ENCODE measurements at regions not wholly inside any gene's neighbourhood (a gene's known extent, or its start where the extent isn't known, plus 50 kb on each side); places are given as distances from the start of the nearest gene placed in this dataset.
A peak's percentile ranks its signal among the peaks of the same experiment; 100 is the strongest.

DNA sequence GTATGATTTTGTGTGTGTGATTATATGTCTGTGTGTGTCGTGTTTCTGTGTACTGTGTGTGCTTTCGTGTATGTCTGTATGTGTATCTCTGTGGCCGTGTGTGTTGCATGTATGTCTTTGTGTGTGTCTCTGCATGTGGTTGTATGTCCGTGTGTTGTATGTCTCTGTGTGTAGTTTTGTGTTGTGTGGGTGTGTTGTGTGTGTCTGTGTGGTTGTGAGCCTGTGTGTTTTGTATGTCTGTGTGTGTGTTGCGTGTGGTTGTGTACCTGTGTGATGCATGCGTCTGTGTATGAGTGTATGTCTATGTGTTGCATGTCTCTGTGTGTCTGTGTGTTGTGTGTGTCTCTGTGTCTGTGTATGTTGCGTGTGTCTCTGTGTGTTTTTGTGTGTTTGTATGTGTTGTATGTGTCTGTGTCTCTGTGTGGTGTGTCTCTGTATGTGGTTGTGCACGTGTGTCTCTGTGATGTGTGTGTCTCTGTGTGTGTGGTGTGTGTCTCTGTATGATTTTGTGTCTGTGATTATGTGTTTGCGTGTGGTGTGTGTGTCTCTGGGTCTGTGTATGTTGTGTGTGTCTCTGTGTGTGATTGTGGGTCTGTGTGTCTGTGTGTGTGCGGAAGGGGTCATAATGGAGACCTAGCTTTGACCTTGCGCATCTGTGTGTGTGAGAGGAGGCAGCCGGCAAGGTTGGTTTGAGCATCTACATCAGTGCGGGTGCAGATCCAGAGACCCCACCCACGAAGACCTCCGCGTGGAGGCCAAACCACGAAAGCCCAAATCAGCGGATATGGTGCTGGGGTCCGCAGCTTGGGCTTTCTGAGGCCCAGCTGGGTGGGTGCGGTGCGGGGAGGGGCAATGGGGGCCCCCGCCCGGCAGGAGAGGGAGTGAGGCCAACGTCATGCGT lies 212.6 kb upstream of the GSE1 start:
- no peak for DNase-seq (ENCODE audit: low read depth)
- in situ Hi-C loops (cut with HindIII; ENCODE audit: low pct_unique_long_range_greater_than_20kb, low sequenced_read_pairs) = no loop called here

DNA sequence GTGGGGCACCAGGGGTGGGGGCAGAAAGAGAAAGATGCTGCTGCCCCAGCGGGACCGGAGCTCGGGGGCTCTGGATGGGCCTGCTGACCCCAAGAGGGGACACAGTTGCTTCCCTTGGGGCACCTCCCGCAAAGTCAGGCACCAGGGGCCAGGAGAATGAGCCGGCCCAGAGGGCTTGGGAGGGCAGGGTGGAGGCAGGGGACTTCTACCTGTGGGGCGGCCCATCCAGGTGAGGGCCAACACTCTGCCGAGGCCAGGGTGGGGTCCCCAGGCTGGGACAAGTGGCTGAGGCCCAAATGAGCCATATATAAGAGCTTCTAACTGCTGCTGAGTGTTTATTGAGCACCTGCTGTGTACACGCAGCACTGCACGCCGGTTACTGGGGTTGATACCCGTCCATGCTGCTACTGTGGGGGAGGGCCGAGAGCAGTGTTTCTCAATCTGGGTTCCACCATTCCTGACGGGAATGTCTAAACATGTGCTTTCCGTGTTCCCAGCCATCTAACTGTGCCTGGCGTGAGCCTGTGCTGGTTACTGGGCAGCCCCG lies 211.7 kb upstream of the GSE1 start:
- no peak for DNase-seq (ENCODE audit: low read depth)
- in situ Hi-C loops (cut with HindIII; ENCODE audit: low pct_unique_long_range_greater_than_20kb, low sequenced_read_pairs) = no loop called here

DNA sequence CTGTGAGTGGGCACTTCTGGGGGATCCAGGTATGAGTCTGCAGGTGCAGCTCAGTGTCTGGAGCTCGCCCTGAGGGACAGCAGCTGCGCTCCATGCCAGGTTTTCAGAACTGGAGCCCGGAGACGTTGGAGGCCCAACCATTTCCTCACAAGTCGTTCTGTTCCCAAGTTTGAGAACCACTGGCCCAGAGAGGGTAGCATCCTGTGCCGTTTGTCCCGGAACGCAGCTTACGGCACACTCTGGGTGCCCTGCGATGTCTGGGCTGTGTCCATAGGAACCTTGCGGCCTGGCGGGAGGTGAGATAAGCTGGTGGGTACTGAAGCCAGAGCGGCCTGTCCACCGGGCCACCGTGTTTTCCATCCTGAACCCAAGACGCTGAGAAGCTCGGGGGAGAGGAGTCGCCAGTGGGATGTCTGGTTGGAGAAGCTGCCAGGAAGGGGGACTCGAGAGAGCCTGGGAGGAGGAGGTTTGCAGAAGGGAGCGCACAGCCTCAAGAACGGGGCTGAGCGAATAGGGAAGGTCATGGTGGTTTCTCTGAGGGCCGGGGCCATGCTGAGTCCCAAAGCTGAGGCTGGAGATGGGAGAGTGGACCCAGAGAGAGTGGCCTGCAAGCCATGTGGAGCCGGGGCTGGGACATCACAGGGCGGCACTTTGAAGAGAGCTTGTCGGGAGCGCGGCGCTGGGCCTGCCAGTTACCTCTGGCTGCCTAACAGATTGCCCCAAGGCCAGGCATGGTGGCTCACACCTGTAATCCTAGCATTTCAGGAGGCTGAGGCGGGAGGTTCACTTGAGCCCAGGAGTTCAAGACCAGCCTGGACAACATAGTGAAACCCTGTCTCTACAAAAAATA lies 211.0 kb upstream of the GSE1 start:
- no peak for DNase-seq (ENCODE audit: low read depth)
- in situ Hi-C loops (cut with HindIII; ENCODE audit: low pct_unique_long_range_greater_than_20kb, low sequenced_read_pairs) = no loop called here

DNA sequence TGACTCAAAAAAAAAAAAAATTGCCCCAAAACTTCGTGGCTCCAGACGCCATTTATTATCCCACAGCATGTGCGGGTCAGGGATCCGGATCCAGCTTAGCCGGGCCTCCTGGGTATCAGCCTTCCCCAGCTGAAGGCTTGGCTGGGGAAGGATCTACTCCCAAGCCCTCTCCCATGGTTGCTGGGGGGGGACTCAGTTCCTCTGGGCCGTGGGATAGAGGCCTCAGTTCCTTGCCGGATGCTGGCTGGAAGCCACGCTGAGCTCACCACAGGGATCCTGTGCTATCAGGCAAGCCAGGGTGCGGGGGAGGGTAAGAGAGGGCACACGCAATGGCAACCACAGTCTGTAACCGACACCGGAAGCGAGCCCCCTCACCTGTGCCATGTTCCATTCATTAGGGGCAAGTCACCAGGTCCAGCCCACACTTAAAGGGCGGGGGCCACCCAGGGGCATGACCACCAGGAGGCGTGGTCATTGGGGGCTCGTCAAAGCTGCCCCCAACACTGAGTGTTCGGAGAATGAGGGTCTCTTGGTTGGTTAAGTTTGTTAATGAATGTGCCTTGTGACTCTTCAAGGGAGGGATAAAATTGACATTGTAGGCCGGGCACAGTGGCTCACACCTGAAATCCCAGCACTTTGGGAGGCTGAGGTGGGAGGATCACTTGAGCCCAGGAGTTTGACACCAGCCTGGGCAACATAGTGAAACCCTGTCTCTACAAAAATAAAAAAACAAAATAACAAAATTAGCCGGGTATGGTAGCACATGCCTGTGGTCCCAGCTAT lies 210.0 kb upstream of the GSE1 start:
- in situ Hi-C loops (cut with HindIII; ENCODE audit: low pct_unique_long_range_greater_than_20kb, low sequenced_read_pairs) = no loop called here
- no peak for DNase-seq (ENCODE audit: low read depth)

GRCh38 chr16:85403693-85404092 lies 209.4 kb upstream of the GSE1 start:
- in situ Hi-C loops (cut with HindIII; ENCODE audit: low pct_unique_long_range_greater_than_20kb, low sequenced_read_pairs) = no loop called here
- DNase-seq (ENCODE audit: low read depth) = no peak

DNA sequence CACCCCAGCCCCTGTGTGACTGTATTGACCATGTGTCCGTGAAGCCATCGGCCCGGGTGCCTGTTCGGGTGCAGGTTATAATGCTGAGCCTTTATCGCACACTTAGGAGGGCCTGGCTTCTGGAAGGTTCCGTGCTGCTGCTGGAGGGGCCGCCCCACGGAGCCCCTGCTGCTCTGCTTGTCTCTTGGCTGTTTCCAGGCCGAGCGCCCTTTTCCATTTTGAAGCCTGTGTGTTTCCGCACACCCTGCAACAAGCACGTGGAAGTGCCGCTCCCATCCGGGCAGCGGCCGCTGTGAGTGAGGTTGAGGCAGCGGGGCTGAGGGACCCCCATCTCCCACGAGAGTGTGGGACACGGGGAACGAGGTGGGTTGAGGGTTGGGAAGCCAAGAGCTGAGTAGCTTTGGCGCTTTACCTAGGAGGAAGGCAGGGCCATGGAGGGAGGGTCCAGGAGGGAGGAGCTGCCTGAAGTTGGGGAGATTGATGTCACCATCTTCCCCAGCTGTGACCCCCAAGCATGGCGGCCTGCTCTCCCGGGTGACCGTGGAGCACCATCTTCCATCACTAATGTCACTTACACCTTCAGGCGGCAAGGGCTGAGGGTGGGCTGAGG lies 200.1 kb upstream of the GSE1 start:
- in situ Hi-C loops (cut with HindIII; ENCODE audit: low pct_unique_long_range_greater_than_20kb, low sequenced_read_pairs) = no loop called here
- no peak for DNase-seq (ENCODE audit: low read depth)

DNA sequence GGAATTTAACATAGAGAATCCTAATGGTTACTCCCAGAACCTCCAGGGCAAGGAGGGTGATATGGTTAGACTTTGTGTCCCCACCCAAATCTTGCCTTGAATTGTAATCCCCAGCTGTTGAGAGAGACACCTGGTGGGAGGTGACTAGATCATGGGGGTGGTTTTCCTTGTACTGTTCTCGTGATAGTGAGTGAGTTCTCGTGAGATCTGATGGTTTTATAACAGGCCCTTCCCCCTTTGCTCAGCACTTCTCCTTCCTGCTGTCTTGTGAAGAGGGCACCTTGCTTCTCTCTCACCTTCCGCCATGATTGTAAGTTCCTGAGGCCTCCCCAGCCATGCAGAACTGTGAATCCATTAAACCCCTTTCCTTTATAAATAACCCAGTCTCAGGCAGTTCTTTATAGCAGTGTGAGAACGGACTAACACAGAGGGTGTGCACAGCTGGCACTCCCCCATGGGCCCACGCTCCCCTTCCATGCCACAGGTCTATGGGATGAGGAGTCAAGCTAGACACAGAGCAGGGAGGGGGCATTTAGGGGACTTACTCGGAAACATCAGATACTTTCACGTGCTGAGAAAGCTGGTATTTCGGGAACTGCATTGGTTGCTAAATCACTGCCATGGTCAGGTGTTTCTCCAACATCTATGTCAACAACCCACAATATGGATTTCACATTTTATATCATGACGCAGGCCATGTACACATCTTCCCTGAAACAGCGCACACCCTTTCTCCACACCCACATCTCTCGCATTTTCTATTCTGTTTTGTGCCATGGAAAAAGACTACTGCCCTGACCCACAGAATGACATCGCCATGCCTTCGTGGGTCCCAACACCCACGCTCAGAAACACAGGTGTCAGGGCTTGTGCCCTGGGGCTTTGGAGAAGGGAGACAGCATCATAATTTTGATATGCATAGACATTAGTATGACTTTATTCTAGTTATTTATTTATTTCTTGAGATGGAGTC lies 199.1 kb upstream of the GSE1 start:
- in situ Hi-C loops (cut with HindIII; ENCODE audit: low pct_unique_long_range_greater_than_20kb, low sequenced_read_pairs) = no loop called here
- DNase-seq (ENCODE audit: low read depth) = no peak

DNA sequence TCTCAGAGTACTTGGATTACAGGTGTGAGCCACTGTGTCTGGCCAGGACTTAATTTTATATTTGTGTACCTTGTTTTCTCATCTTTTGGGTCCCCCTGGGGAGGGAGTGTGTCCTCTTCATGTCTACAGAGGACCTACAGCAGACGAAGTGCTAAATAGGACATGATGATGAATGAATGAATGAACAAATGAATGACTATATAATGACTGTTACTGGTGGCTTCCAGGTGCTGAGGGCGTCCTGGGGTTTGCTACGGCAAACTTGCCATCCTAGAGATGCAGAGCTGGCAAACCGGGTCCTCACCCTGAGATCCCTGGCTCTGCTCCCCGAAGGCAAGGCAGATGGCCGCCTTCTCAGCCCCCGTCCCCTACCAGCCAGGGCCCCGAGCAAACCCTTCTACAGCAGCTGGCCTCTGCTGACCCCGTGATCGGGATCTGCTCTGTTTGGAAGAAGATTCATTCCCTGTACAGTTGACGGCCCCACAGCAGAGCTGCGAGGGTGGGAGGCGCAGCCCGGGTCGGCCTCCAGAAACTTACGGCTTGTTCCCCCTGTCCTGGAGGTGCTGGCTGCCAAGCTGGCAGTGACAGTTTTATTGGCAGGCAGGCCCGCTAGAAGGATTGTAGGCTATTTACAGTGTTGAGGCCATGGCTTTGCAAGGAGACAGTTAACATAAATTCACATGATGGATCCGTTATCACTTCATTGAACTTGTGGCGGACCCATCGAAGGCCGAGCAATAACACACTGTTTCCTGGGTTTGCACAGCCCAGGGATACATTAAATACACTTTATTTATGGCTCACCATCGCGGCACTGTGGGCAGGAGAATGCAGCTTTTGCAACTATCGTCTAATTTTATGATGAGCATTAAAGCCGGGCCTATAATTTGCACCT lies 197.7 kb upstream of the GSE1 start:
- no peak for DNase-seq (ENCODE audit: low read depth)
- in situ Hi-C loops (cut with HindIII; ENCODE audit: low pct_unique_long_range_greater_than_20kb, low sequenced_read_pairs) = no loop called here

GRCh38 chr16:85416228-85417109 lies 196.7 kb upstream of the GSE1 start:
- no peak for DNase-seq (ENCODE audit: low read depth)
- in situ Hi-C loops (cut with HindIII; ENCODE audit: low pct_unique_long_range_greater_than_20kb, low sequenced_read_pairs) = no loop called here

DNA sequence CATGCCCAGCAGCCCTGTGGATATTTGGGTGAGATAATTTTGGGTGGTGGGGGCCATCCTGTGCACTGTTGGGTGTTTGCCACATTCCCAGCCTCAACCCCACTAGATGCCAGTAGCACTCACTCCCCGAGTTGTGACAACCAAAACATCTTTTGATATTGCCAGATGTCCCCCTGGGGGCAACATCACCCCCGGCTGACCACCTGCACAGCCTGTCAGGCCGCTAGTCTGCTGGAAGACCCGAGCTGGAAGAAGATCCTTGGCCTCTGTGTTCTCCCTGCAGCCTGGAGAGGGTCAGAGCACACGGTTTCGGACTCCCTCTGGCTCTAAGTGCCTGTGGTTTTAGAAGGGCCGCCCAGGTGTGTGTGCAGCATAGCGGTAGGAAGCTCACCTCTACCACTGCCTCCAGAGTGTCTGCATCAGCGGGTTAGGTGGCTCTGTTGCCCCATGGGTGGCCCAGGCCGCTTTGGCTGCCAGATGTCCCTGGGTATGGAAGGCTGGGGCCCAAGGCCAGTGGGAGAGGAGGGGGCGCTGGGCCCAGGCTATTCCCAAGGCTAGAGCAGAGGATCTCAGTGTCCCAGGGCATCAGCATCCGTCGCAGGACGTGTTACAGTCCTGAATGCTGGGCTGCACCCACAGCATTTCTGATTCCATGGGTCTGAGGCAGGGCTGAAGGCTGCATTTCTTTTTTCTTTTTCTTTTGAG lies 195.8 kb upstream of the GSE1 start:
- in situ Hi-C loops (cut with HindIII; ENCODE audit: low pct_unique_long_range_greater_than_20kb, low sequenced_read_pairs) = no loop called here
- no peak for DNase-seq (ENCODE audit: low read depth)

- in situ Hi-C loops (cut with HindIII; ENCODE audit: low pct_unique_long_range_greater_than_20kb, low sequenced_read_pairs) = no loop called here
- no peak for DNase-seq (ENCODE audit: low read depth)
These were observed 194.1 kb upstream of the GSE1 start for GRCh38 chr16:85418978-85419491.

- peak; percentile 73 for DNase-seq (ENCODE audit: low read depth)
- in situ Hi-C loops (cut with HindIII; ENCODE audit: low pct_unique_long_range_greater_than_20kb, low sequenced_read_pairs) = no loop called here
These were observed 193.4 kb upstream of the GSE1 start for GRCh38 chr16:85419503-85420408.

- DNase-seq (ENCODE audit: low read depth) = peak; percentile 50
- in situ Hi-C loops (cut with HindIII; ENCODE audit: low pct_unique_long_range_greater_than_20kb, low sequenced_read_pairs) = no loop called here
These were observed 192.4 kb upstream of the GSE1 start for GRCh38 chr16:85420501-85421337.

All from Caki2 (cell line).